Spleen (tissue), 3 donors: ENCODE measurements at regions not wholly inside any gene's neighbourhood (a gene's known extent, or its start where the extent isn't known, plus 50 kb on each side); places are given as distances from the start of the nearest gene placed in this dataset.

Experiments
- POLR2A ChIP-seq, 3 donors: fragments of 450-650 bp; IDR thresholded peaks; one replicate each; pipeline ENCODE4 v1.5.1; 2017; ENCODE audit warnings: antibody characterized with exemption in 3 of 3, mild to moderate bottlenecking in 1 of 3
- POLR2AphosphoS5 ChIP-seq, 3 donors: sonication (generic); formaldehyde crosslinking; IDR thresholded peaks; one replicate each; pipeline ENCODE4 v1.5.1; 2017; ENCODE audit warnings: antibody characterized with exemption in 3 of 3

DNA sequence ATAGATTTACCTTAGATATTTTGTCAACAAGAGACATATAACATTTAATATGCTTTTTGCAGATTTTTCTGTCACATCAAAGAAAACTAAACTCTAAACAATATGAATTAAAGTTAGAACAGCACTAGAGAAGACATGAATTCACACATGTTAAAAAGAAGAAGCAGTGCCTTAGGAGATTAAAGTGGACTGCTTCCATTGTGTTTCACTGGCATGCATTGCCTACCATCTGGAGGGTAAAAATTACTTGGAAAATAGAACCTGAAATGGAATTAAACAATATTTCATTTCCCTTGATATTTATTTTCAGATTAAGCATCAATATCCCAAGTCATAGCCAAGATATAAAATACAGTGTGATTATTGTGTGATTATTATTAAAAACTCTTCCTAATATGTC lies 319.4 kb upstream of the CDH18 start:
- no peak for TF ChIP-seq POLR2AphosphoS5 (IDR thresholded peaks at IDR 0.05)
- TF ChIP-seq POLR2A (IDR thresholded peaks at IDR 0.05), result no peak
